HepG2 (cell line): ENCODE measurements at regions not wholly inside any gene's neighbourhood (a gene's known extent, or its start where the extent isn't known, plus 50 kb on each side); places are given as distances from the start of the nearest gene placed in this dataset.

ENCODE experiments used
- ATAC-seq: fragments of 200-7000 bp; cut with Tn5 transposase; 3 replicates; pipeline ENCODE4 v1.9.1; 2020; ENCODE audit warnings: mild to moderate bottlenecking, moderate library complexity
- BruUV-seq: library from RNA; stranded (reverse); fragments of 400-500 nt; replicated peaks from 2 replicates; lab custom pipeline; 2021; lab: Mats Ljungman, UMichigan
- CTCF ChIA-PET: fragments of 300-600 bp; formaldehyde crosslinking; extraction: SDS; loops from one replicate; lab custom pipeline; 2021; ENCODE audit warnings: low total read pairs, inconsistent platforms, low intra/inter-chr PET ratio; lab: Yijun Ruan, JAX
- POLR2A ChIA-PET: fragments of 350-600 bp; sonication (Branson Sonifier 250); formaldehyde crosslinking; loops from one replicate; lab custom pipeline; 2020; ENCODE audit warnings: antibody characterized with exemption, inconsistent platforms; lab: Yijun Ruan, JAX
- DNase-seq: peaks from one replicate; pipeline ENCODE4 v3.0.0-alpha.2; 2015; ENCODE audit warnings: low spot score
- FAIRE-seq: peaks from 3 replicates; lab custom pipeline; 2011; peaks lifted over from hg19 to GRCh38; lab: Jason Lieb, UNC
- H2AFZ ChIP-seq: one replicate; pipeline ENCODE4 v1.6.1; 2011; ENCODE audit warnings: low read length, inconsistent platforms
- H3K27ac ChIP-seq: fragments of 300-600 bp; 3 replicates; pipeline ENCODE4 v1.8.0; 2011; ENCODE audit warnings: mixed run types, mild to moderate bottlenecking, mixed read lengths, low read length, inconsistent platforms; ENCODE audit not compliant: insufficient read depth; ENCODE audit errors: extremely low read length
- H3K27me3 ChIP-seq, 2 experiments: fragments of 200-600 bp in 1 of 2; 2 replicates in 1 of 2; 3 replicates in 1 of 2; pipeline versions ENCODE4 v1.6.0 to v1.8.0; 2011; ENCODE audit warnings: low read length in 2 of 2, mild to moderate bottlenecking in 2 of 2, moderate library complexity in 2 of 2, inconsistent platforms in 1 of 2; ENCODE audit not compliant: insufficient read depth in 2 of 2, control insufficient read depth in 1 of 2
- H3K36me3 ChIP-seq, 2 experiments: fragments of 200-600 bp in 1 of 2; replicated peaks in 1 of 2; 2 replicates in 1 of 2; 3 replicates in 1 of 2; pipeline versions ENCODE4 v1.5.1 to v1.8.0; 2011; ENCODE audit warnings: low read length in 2 of 2, inconsistent platforms in 1 of 2; ENCODE audit not compliant: insufficient read depth in 2 of 2, control insufficient read depth in 1 of 2
- H3K4me1 ChIP-seq: 2 replicates; pipeline ENCODE4 v1.5.1; 2012; ENCODE audit warnings: low read length, inconsistent platforms; ENCODE audit not compliant: insufficient read depth
- H3K4me2 ChIP-seq: 2 replicates; pipeline ENCODE4 v1.6.0; 2011; ENCODE audit warnings: low read depth, low read length, inconsistent platforms
- H3K4me3 ChIP-seq, 3 experiments: fragments of 200-600 bp in 1 of 3; sonication (generic), shearing (Covaris generic) in 1 of 3; replicated peaks in 1 of 3; 2 replicates each; pipeline ENCODE4 v1.5.1; 2011 to 2016; ENCODE audit warnings: low read length in 3 of 3, inconsistent platforms in 2 of 3, low read depth in 2 of 3, mild to moderate bottlenecking in 2 of 3, control low read depth in 1 of 3, mixed read lengths in 1 of 3; ENCODE audit not compliant: insufficient read depth in 1 of 3
- H3K79me2 ChIP-seq: one replicate; pipeline ENCODE4 v1.6.1; 2011; ENCODE audit warnings: low read length, inconsistent platforms; ENCODE audit not compliant: insufficient read depth
- H3K9ac ChIP-seq: 2 replicates; pipeline ENCODE4 v1.6.0; 2011; ENCODE audit warnings: mild to moderate bottlenecking, low read depth, low read length, inconsistent platforms; ENCODE audit not compliant: insufficient read depth
- H3K9me3 ChIP-seq: 2 replicates; pipeline ENCODE4 v1.5.1; 2012; ENCODE audit warnings: mild to moderate bottlenecking, low read length
- H4K20me1 ChIP-seq: 2 replicates; pipeline ENCODE4 v1.6.0; 2011; ENCODE audit warnings: inconsistent platforms, mild to moderate bottlenecking, low read length, moderate library complexity; ENCODE audit not compliant: insufficient read depth
- HDAC2 ChIP-seq: sonication (generic); formaldehyde crosslinking; IDR thresholded peaks from 2 replicates; pipeline ENCODE4 v1.4.0; 2020; ENCODE audit warnings: missing genetic modification reagents
- IRX3 ChIP-seq: sonication (generic); formaldehyde crosslinking; IDR thresholded peaks from 2 replicates; pipeline ENCODE4 v1.8.1; 2023; ENCODE audit warnings: mild to moderate bottlenecking, low read depth, missing genetic modification reagents, borderline replicate concordance
- KLF15 ChIP-seq: sonication (generic); formaldehyde crosslinking; IDR thresholded peaks from 2 replicates; pipeline ENCODE4 v1.8.1; 2023; ENCODE audit warnings: borderline replicate concordance, mild to moderate bottlenecking, inconsistent platforms, missing genetic modification reagents, mixed read lengths
- SRSF9 ChIP-seq: fragments of 200-400 bp; formaldehyde crosslinking; IDR thresholded peaks from 2 replicates; pipeline ENCODE4 v1.6.1; 2018; ENCODE audit warnings: borderline replicate concordance, mild to moderate bottlenecking, low read depth, low read length; ENCODE audit not compliant: insufficient read depth, poor library complexity, severe bottlenecking
- ZFP36L2 ChIP-seq: sonication (generic); formaldehyde crosslinking; IDR thresholded peaks from 2 replicates; pipeline ENCODE4 v1.4.0; 2020; ENCODE audit warnings: missing genetic modification reagents
- ZMYM4 ChIP-seq: sonication (generic); formaldehyde crosslinking; IDR thresholded peaks from 2 replicates; pipeline ENCODE4 v1.8.1; 2023; ENCODE audit warnings: mild to moderate bottlenecking, missing genetic modification reagents
- ZNF180 ChIP-seq: sonication (generic); formaldehyde crosslinking; IDR thresholded peaks from 2 replicates; pipeline ENCODE4 v1.4.0; 2020; ENCODE audit warnings: low read depth, missing genetic modification reagents, borderline replicate concordance
- ZNF30 ChIP-seq: sonication (generic); formaldehyde crosslinking; IDR thresholded peaks from 2 replicates; pipeline ENCODE4 v1.5.0; 2020; ENCODE audit warnings: mild to moderate bottlenecking, missing genetic modification reagents
- ZNF317 ChIP-seq: sonication (generic); formaldehyde crosslinking; IDR thresholded peaks from 2 replicates; pipeline ENCODE4 v1.5.0; 2020; ENCODE audit warnings: mild to moderate bottlenecking, missing genetic modification reagents
- ZNF350 ChIP-seq: sonication (generic); formaldehyde crosslinking; IDR thresholded peaks from 2 replicates; pipeline ENCODE4 v1.4.0; 2020; ENCODE audit warnings: mild to moderate bottlenecking, low read depth, missing genetic modification reagents, borderline replicate concordance
- WGBS: methylation state at CpG from one replicate; pipeline ENCODE4 v1.1.6; 2017; ENCODE audit warnings: low lambda C conversion rate; 5-methylcytosine and 5-hydroxymethylcytosine counted together
- in situ Hi-C: cut with HindIII; loops from 2 replicates; pipeline ENCODE4 v1.10.0; 2017; ENCODE audit warnings: low pct_unique_long_range_greater_than_20kb; ENCODE audit not compliant: extremely low pct_ligation_motif_present
- intact Hi-C: fragments of 100-400 bp; cut with micrococcal nuclease; formaldehyde crosslinking; loops from one replicate; pipeline ENCODE4 v1.10.0; 2022; ENCODE audit not compliant: unreplicated experiment
- TF ChIP-seq, protein P1 (sequence below): sonication (generic); formaldehyde crosslinking; conservative IDR thresholded peaks from 2 replicates; pipeline ENCODE4 v1.8.0; 2022; ENCODE audit warnings: mild to moderate bottlenecking, moderate library complexity, missing genetic modification reagents
- TF ChIP-seq, protein P2 (sequence below): sonication (generic); formaldehyde crosslinking; IDR thresholded peaks from 2 replicates; pipeline ENCODE4 v1.4.0; 2020; ENCODE audit warnings: missing genetic modification reagents

DNA sequence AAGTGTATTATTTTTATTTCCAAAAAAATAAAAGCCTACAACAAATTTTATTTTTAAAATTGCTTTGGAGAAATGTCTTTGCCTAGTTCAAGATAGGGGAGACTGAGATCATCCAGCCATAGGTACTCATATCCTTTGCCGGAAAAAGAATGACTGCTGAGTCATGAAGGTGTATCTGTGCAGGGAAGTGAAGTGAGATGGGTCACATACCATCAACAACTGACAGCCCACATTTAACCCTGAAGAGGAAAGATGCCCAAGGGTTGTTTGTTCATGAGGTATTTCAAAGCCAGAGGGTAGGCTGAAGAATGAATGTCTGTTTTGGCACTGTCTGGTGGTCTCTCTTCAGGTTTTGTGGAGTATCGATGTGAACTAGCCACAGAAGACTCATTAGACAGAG, 106.7 kb upstream of the TTC29 start:
- no peak overlapping the region for H3K27ac ChIP-seq
- POLR2A ChIA-PET: no interaction called here
- no peaks in the 10 kb centered on the region for H3K9me3 ChIP-seq
- ATAC-seq (no peak), DNase-seq (no peak), FAIRE-seq (no peak)
- H3K27me3 ChIP-seq: no peaks in the 10 kb centered on the region
- H3K36me3 ChIP-seq: no peaks in the 10 kb centered on the region
- TF ChIP-seq ZNF180 (CRISPR knock-in tag): no peak
- no peak for TF ChIP-seq IRX3 (CRISPR knock-in tag)
- no peak for TF ChIP-seq ZNF350 (CRISPR knock-in tag)
- no peak overlapping the region for H3K4me3 ChIP-seq
- no peaks in the 10 kb centered on the region for H4K20me1 ChIP-seq
- no peak overlapping the region for H3K9ac ChIP-seq
- intact Hi-C loops: no loop called here
- in situ Hi-C loops: no loop called here
- 0% methylated on average over 2 of the region's 2 CpGs for WGBS
- BruUV-seq: no TSS peak
- no peak overlapping the region for H2AFZ ChIP-seq
- H3K4me1 ChIP-seq: no peaks in the 10 kb centered on the region
- H3K4me2 ChIP-seq: no peak overlapping the region
- CTCF ChIA-PET: no interaction called here
- no peaks in the 10 kb centered on the region for H3K79me2 ChIP-seq

DNA sequence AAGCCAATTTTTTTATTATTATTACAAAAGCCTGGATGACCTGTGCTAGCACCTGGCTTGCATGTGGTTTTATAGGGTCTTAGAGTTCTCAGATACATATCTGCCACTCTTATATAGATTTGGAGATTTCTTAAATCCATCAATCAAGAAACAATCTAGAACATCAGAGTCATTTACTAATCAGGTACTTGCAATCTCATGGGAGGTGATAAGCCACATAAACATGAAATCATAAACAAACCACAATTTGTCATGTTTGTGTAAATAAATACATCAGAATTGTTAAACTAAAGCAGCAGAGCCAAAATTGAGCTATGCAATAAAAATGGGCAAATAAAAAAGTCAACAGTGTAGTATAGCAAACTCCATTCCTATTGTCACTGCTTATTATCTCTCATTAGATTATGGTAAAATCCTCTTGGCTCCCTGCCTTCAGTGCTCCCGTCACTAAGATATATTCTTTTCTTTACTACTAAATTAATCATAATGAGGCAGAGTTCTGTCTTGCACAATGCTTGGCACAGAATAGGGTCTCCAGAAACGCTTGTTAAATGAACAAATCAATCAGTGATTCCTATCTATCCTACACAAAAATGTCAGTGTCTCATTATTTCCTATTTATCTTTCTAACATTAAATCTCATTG, 108.7 kb upstream of the TTC29 start:
- ATAC-seq (no peak), DNase-seq (no peak), FAIRE-seq (no peak)
- Histone ChIP-seq H3K79me2 (no peaks in the 10 kb centered on the region), H3K4me3 (no peak overlapping the region), H3K27me3 (no peaks in the 10 kb centered on the region), H4K20me1 (no peaks in the 10 kb centered on the region), H3K9ac (no peak overlapping the region), H2AFZ (no peak overlapping the region), H3K4me2 (no peak overlapping the region), H3K27ac (no peak overlapping the region), H3K4me1 (no peaks in the 10 kb centered on the region), H3K9me3 (no peaks in the 10 kb centered on the region), H3K36me3 (no peaks in the 10 kb centered on the region)
- intact Hi-C loops: no loop called here
- BruUV-seq: no TSS peak
- WGBS: 2% methylated on average over 2 of the region's 2 CpGs
- ChIA-PET CTCF (no interaction called here), POLR2A (no interaction called here)
- in situ Hi-C loops: no loop called here
- TF ChIP-seq HDAC2 (CRISPR knock-in tag) (no peak), SRSF9 (no peak), ZNF317 (CRISPR knock-in tag) (no peak), ZMYM4 (CRISPR knock-in tag) (no peak), ZFP36L2 (no peak), KLF15 (no peak), ZNF30 (no peak)
- TF ChIP-seq, protein P1, sequence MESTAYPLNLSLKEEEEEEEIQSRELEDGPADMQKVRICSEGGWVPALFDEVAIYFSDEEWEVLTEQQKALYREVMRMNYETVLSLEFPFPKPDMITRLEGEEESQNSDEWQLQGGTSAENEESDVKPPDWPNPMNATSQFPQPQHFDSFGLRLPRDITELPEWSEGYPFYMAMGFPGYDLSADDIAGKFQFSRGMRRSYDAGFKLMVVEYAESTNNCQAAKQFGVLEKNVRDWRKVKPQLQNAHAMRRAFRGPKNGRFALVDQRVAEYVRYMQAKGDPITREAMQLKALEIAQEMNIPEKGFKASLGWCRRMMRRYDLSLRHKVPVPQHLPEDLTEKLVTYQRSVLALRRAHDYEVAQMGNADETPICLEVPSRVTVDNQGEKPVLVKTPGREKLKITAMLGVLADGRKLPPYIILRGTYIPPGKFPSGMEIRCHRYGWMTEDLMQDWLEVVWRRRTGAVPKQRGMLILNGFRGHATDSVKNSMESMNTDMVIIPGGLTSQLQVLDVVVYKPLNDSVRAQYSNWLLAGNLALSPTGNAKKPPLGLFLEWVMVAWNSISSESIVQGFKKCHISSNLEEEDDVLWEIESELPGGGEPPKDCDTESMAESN (CRISPR knock-in tag): no peak
- TF ChIP-seq, protein P2, sequence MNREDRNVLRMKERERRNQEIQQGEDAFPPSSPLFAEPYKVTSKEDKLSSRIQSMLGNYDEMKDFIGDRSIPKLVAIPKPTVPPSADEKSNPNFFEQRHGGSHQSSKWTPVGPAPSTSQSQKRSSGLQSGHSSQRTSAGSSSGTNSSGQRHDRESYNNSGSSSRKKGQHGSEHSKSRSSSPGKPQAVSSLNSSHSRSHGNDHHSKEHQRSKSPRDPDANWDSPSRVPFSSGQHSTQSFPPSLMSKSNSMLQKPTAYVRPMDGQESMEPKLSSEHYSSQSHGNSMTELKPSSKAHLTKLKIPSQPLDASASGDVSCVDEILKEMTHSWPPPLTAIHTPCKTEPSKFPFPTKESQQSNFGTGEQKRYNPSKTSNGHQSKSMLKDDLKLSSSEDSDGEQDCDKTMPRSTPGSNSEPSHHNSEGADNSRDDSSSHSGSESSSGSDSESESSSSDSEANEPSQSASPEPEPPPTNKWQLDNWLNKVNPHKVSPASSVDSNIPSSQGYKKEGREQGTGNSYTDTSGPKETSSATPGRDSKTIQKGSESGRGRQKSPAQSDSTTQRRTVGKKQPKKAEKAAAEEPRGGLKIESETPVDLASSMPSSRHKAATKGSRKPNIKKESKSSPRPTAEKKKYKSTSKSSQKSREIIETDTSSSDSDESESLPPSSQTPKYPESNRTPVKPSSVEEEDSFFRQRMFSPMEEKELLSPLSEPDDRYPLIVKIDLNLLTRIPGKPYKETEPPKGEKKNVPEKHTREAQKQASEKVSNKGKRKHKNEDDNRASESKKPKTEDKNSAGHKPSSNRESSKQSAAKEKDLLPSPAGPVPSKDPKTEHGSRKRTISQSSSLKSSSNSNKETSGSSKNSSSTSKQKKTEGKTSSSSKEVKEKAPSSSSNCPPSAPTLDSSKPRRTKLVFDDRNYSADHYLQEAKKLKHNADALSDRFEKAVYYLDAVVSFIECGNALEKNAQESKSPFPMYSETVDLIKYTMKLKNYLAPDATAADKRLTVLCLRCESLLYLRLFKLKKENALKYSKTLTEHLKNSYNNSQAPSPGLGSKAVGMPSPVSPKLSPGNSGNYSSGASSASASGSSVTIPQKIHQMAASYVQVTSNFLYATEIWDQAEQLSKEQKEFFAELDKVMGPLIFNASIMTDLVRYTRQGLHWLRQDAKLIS (CRISPR knock-in tag): no peak
